ENCODE measurements at regions not wholly inside any gene's neighbourhood (a gene's known extent, or its start where the extent isn't known, plus 50 kb on each side); places are given as distances from the start of the nearest gene placed in this dataset.

DNA sequence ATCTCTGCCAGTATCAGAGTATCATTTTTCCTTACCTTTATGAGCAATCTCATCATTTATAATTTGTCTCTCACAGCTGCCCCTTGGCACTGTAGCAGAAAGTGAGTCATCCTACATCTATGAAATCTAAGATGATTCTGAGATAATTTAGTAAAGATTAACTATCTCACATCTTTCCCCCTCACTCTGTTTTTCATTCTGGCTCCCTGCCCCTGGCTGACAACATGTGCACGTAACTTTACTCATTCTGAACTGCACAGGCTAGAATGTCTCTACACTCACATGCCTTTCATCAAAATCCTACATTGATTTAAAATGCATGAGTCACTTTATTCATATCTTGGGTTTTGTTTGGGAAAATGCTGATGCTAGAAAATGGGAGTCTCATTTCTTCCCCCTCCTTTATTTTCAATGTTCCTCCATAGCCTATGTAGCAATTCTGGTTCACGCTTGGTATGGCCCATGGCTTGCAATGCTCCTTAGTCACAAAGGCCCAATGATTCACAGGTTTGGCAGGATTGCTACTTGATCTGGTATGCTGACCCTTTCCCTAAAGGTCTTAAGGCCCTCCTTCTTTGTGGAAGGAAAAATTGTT, 838.5 kb downstream of the TUSC7 start:
- TF ChIP-seq, protein P1, sequence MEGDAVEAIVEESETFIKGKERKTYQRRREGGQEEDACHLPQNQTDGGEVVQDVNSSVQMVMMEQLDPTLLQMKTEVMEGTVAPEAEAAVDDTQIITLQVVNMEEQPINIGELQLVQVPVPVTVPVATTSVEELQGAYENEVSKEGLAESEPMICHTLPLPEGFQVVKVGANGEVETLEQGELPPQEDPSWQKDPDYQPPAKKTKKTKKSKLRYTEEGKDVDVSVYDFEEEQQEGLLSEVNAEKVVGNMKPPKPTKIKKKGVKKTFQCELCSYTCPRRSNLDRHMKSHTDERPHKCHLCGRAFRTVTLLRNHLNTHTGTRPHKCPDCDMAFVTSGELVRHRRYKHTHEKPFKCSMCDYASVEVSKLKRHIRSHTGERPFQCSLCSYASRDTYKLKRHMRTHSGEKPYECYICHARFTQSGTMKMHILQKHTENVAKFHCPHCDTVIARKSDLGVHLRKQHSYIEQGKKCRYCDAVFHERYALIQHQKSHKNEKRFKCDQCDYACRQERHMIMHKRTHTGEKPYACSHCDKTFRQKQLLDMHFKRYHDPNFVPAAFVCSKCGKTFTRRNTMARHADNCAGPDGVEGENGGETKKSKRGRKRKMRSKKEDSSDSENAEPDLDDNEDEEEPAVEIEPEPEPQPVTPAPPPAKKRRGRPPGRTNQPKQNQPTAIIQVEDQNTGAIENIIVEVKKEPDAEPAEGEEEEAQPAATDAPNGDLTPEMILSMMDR (IDR thresholded peaks at IDR 0.05), result no peak
- TF ChIP-seq POLR2A (IDR thresholded peaks at IDR 0.05), result no peak

All from lower leg skin (tissue), 3 donors.